ENCODE measurements at regions not wholly inside any gene's neighbourhood (a gene's known extent, or its start where the extent isn't known, plus 50 kb on each side); places are given as distances from the start of the nearest gene placed in this dataset.
"Not testable (repeated sequence)": the region's sequence is repeated elsewhere in the genome, so short reads cannot be mapped to it uniquely, and the experiment has no call there.

- TF ChIP-seq ZNF407 (CRISPR knock-in tag; IDR thresholded peaks at IDR 0.05; ENCODE audit: not compliant biosample characterization) (peak; percentile 40), ZNF232 (CRISPR knock-in tag; IDR thresholded peaks at IDR 0.05; ENCODE audit: borderline replicate concordance) (peak; percentile 59; the same call in 1 of the 2 replicates), CHCHD3 (CRISPR knock-in tag; IDR thresholded peaks at IDR 0.05) (0 out of 2 replicates have a peak, but pooled peaks have one; percentile 67), ATF7 (CRISPR knock-in tag; IDR thresholded peaks at IDR 0.05) (0 out of 2 replicates have a peak, but pooled peaks have one; percentile 34), ADNP (CRISPR knock-in tag; IDR thresholded peaks at IDR 0.05) (0 out of 2 replicates have a peak, but pooled peaks have one; percentile 59), HIC2 (CRISPR knock-in tag; IDR thresholded peaks at IDR 0.05; ENCODE audit: low read depth) (peak; percentile 73), ZNF160 (CRISPR knock-in tag; IDR thresholded peaks at IDR 0.05) (0 out of 2 replicates have a peak, but pooled peaks have one; percentile 71), ZSCAN29 (CRISPR knock-in tag; conservative IDR thresholded peaks at IDR 0.05) (peak; percentile 81), AHDC1 (CRISPR knock-in tag; IDR thresholded peaks at IDR 0.05; ENCODE audit: borderline replicate concordance) (peak; percentile 56; the same call in 1 of the 2 replicates), GABPB1 (CRISPR knock-in tag; IDR thresholded peaks at IDR 0.05) (peak; percentile 48; the same call in 1 of the 2 replicates), ZNF766 (CRISPR knock-in tag; IDR thresholded peaks at IDR 0.05; ENCODE audit: borderline replicate concordance) (0 out of 2 replicates have a peak, but pooled peaks have one; percentile 41), ZNF317 (CRISPR knock-in tag; IDR thresholded peaks at IDR 0.05) (peak; percentile 82)
- not testable (repeated sequence) for TF ChIP-seq ATF7 (IDR thresholded peaks at IDR 0.05)
These were observed 96.4 kb downstream of the ZNF92 start (continued) for GRCh38 chr7:65469919-65470558.
